ENCODE measurements at regions not wholly inside any gene's neighbourhood (a gene's known extent, or its start where the extent isn't known, plus 50 kb on each side); places are given as distances from the start of the nearest gene placed in this dataset.

- Histone ChIP-seq H3K27ac (no peak overlapping the region), H3K27me3 (no peaks in the 10 kb centered on the region; the same call in 1 of the 2 replicates), H3K4me3 (no peak overlapping the region), H3K36me3 (no peaks in the 10 kb centered on the region), H3K9me3 (replicated peaks) (no peaks in the 10 kb centered on the region), H3K4me1 (peaks cover 3% of the 10 kb centered on the region; the same call in 1 of the 2 replicates)
- DNase-seq: no peak
Observed at GRCh38 chr6:137352859-137353258, 133.7 kb upstream of the IFNGR1 start.

- Histone ChIP-seq H3K27me3 (no peaks in the 10 kb centered on the region; the same call in 1 of the 2 replicates), H3K4me1 (peaks cover 3% of the 10 kb centered on the region; the same call in 1 of the 2 replicates), H3K9me3 (replicated peaks) (no peaks in the 10 kb centered on the region), H3K36me3 (no peaks in the 10 kb centered on the region), H3K27ac (no peak overlapping the region), H3K4me3 (no peak overlapping the region)
- DNase-seq: no peak
Observed at GRCh38 chr6:137351890-137352289, 132.7 kb upstream of the IFNGR1 start.

- no peaks in the 10 kb centered on the region for H3K9me3 ChIP-seq (replicated peaks)
- DNase-seq: no peak
- peaks cover 3% of the 10 kb centered on the region; the same call in 1 of the 2 replicates for H3K4me1 ChIP-seq
- no peaks in the 10 kb centered on the region; the same call in 1 of the 2 replicates for H3K27me3 ChIP-seq
- H3K4me3 ChIP-seq: no peak overlapping the region
- no peaks in the 10 kb centered on the region for H3K36me3 ChIP-seq
- no peak overlapping the region for H3K27ac ChIP-seq
Observed at GRCh38 chr6:137350857-137351256, 131.7 kb upstream of the IFNGR1 start.

GRCh38 chr6:137349856-137350830, 131.0 kb upstream of the IFNGR1 start:
- no peak overlapping the region for H3K4me3 ChIP-seq
- no peaks in the 10 kb centered on the region for H3K9me3 ChIP-seq (replicated peaks)
- peak in 1 of 2 experiments; percentile 40 for DNase-seq
- no peaks in the 10 kb centered on the region for H3K36me3 ChIP-seq
- no peak overlapping the region for H3K27ac ChIP-seq
- no peaks in the 10 kb centered on the region; the same call in 1 of the 2 replicates for H3K27me3 ChIP-seq
- H3K4me1 ChIP-seq: peaks cover 3% of the 10 kb centered on the region; the same call in 1 of the 2 replicates

- H3K36me3 ChIP-seq: no peaks in the 10 kb centered on the region
- H3K4me3 ChIP-seq: no peak overlapping the region
- H3K27ac ChIP-seq: no peak overlapping the region
- no peak for DNase-seq
- H3K27me3 ChIP-seq: no peaks in the 10 kb centered on the region; the same call in 1 of the 2 replicates
- peaks cover 3% of the 10 kb centered on the region; the same call in 1 of the 2 replicates for H3K4me1 ChIP-seq
- H3K9me3 ChIP-seq (replicated peaks): no peaks in the 10 kb centered on the region
Observed at GRCh38 chr6:137348777-137349176, 129.6 kb upstream of the IFNGR1 start.

GRCh38 chr6:137343241-137343640, 124.1 kb upstream of the IFNGR1 start:
- H3K27ac ChIP-seq: no peak overlapping the region
- no peaks in the 10 kb centered on the region for H3K36me3 ChIP-seq
- no peak for DNase-seq
- H3K4me1 ChIP-seq: no peaks in the 10 kb centered on the region
- H3K27me3 ChIP-seq: peaks cover 10% of the 10 kb centered on the region; the same call in 1 of the 2 replicates
- H3K9me3 ChIP-seq (replicated peaks): no peaks in the 10 kb centered on the region
- no peak overlapping the region for H3K4me3 ChIP-seq

GRCh38 chr6:137342607-137343190, 123.5 kb upstream of the IFNGR1 start:
- Histone ChIP-seq H3K9me3 (replicated peaks) (no peaks in the 10 kb centered on the region), H3K27ac (no peak overlapping the region), H3K4me1 (no peaks in the 10 kb centered on the region), H3K36me3 (no peaks in the 10 kb centered on the region), H3K4me3 (no peak overlapping the region), H3K27me3 (peaks cover 10% of the 10 kb centered on the region; the same call in 1 of the 2 replicates)
- peak in 1 of 2 experiments; percentile 17 for DNase-seq

- H3K4me1 ChIP-seq: no peaks in the 10 kb centered on the region
- H3K9me3 ChIP-seq (replicated peaks): no peaks in the 10 kb centered on the region
- no peaks in the 10 kb centered on the region for H3K36me3 ChIP-seq
- DNase-seq: no peak
- no peak overlapping the region for H3K27ac ChIP-seq
- no peak overlapping the region for H3K4me3 ChIP-seq
- H3K27me3 ChIP-seq: peaks cover 10% of the 10 kb centered on the region; the same call in 1 of the 2 replicates
Observed at GRCh38 chr6:137341681-137342195, 122.6 kb upstream of the IFNGR1 start.

GRCh38 chr6:137339929-137340559, 120.9 kb upstream of the IFNGR1 start:
- no peak for DNase-seq
- Histone ChIP-seq H3K9me3 (replicated peaks) (no peaks in the 10 kb centered on the region), H3K36me3 (no peaks in the 10 kb centered on the region), H3K4me1 (no peaks in the 10 kb centered on the region), H3K27ac (no peak overlapping the region), H3K27me3 (peaks cover 10% of the 10 kb centered on the region; the same call in 1 of the 2 replicates), H3K4me3 (no peak overlapping the region)

- H3K36me3 ChIP-seq: no peaks in the 10 kb centered on the region
- no peak for DNase-seq
- no peak overlapping the region for H3K4me3 ChIP-seq
- H3K27me3 ChIP-seq: peaks cover 9% of the 10 kb centered on the region
- no peaks in the 10 kb centered on the region for H3K4me1 ChIP-seq
- H3K27ac ChIP-seq: no peak overlapping the region
- H3K9me3 ChIP-seq (replicated peaks): no peaks in the 10 kb centered on the region
Observed at GRCh38 chr6:137334884-137335283, 115.7 kb upstream of the IFNGR1 start.

GRCh38 chr6:137334094-137334493, 114.9 kb upstream of the IFNGR1 start:
- Histone ChIP-seq H3K4me1 (no peaks in the 10 kb centered on the region), H3K36me3 (no peaks in the 10 kb centered on the region), H3K4me3 (no peak overlapping the region), H3K27ac (no peak overlapping the region), H3K27me3 (peaks cover 9% of the 10 kb centered on the region), H3K9me3 (replicated peaks) (no peaks in the 10 kb centered on the region)
- no peak for DNase-seq

GRCh38 chr6:137332637-137333280, 113.6 kb upstream of the IFNGR1 start:
- Histone ChIP-seq H3K9me3 (replicated peaks) (no peaks in the 10 kb centered on the region), H3K4me1 (no peaks in the 10 kb centered on the region), H3K27ac (no peak overlapping the region), H3K27me3 (peaks cover 3% of the 10 kb centered on the region; the same call in 1 of the 2 replicates), H3K4me3 (no peak overlapping the region), H3K36me3 (no peaks in the 10 kb centered on the region)
- DNase-seq: no peak

- no peak overlapping the region for H3K4me3 ChIP-seq
- no peaks in the 10 kb centered on the region for H3K36me3 ChIP-seq
- no peaks in the 10 kb centered on the region for H3K9me3 ChIP-seq (replicated peaks)
- DNase-seq: no peak
- H3K27me3 ChIP-seq: no peaks in the 10 kb centered on the region
- H3K27ac ChIP-seq: no peak overlapping the region
- no peaks in the 10 kb centered on the region for H3K4me1 ChIP-seq
Observed at GRCh38 chr6:137323860-137324259, 104.7 kb upstream of the IFNGR1 start.

GRCh38 chr6:137320271-137320670, 101.1 kb upstream of the IFNGR1 start:
- H3K4me1 ChIP-seq: no peaks in the 10 kb centered on the region
- H3K27ac ChIP-seq: no peak overlapping the region
- H3K36me3 ChIP-seq: no peaks in the 10 kb centered on the region
- no peak for DNase-seq
- no peak overlapping the region for H3K4me3 ChIP-seq
- H3K27me3 ChIP-seq: no peaks in the 10 kb centered on the region
- no peaks in the 10 kb centered on the region for H3K9me3 ChIP-seq (replicated peaks)
